Panc1 (cell line): ENCODE measurements at regions not wholly inside any gene's neighbourhood (a gene's known extent, or its start where the extent isn't known, plus 50 kb on each side); places are given as distances from the start of the nearest gene placed in this dataset.
A peak's percentile ranks its signal among the peaks of the same experiment; 100 is the strongest.

Experiments
- REST ChIP-seq, 2 experiments: IDR thresholded peaks; 2 replicates each; pipeline ENCODE4 v1.6.1; 2011 to 2012; ENCODE audit warnings: low read depth in 2 of 2, control low read depth in 1 of 2, low read length in 1 of 2, mild to moderate bottlenecking in 1 of 2, moderate library complexity in 1 of 2; ENCODE audit not compliant: insufficient read depth in 1 of 2
- TCF7L2 ChIP-seq: IDR thresholded peaks from 2 replicates; pipeline ENCODE4 v1.6.1; 2011; ENCODE audit warnings: mild to moderate bottlenecking, low read depth, low read length, inconsistent platforms
- TF ChIP-seq, protein P1 (sequence below): fragments of 450-650 bp; IDR thresholded peaks from 2 replicates; pipeline ENCODE4 v1.5.1; 2017; ENCODE audit warnings: mild to moderate bottlenecking

DNA sequence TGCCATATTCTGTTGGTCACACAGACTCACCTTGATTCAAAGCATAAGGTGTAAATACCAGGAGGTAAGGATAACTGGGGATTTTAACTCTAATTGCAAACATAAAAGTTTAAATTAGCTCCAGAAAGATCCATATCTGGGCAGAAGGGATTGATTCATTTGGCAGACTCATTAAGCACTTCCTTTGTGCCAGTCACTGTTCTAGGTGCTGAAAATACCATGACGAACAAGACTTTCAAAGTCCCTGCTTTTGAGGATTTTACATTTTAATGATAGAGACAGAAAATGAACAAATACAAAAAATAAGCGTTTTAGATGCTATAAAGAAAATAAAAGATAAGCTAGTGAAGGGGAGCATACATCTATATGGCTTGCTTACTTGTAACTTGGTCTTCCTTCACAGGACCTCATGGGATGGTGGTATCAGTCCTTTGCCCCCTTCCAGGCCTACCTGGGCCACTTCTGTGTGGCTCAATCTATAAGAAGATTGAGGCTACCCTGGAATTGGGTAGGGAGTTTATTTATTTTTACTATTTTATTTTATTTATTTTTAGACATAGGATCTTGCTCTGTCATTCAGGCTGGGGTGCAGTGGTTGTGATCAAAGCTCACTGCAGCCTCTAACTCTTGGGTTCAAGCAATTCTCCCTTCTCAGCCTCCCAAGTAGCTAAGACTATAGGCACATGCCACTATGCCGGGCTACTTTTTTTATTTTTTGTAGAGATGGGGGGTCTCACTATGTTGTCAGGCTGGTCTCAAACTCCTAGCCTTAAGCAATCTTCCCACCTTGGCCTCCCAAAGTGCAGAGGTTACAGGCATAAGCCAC, 212.8 kb downstream of the MYCN start:
- TF ChIP-seq, protein P1, sequence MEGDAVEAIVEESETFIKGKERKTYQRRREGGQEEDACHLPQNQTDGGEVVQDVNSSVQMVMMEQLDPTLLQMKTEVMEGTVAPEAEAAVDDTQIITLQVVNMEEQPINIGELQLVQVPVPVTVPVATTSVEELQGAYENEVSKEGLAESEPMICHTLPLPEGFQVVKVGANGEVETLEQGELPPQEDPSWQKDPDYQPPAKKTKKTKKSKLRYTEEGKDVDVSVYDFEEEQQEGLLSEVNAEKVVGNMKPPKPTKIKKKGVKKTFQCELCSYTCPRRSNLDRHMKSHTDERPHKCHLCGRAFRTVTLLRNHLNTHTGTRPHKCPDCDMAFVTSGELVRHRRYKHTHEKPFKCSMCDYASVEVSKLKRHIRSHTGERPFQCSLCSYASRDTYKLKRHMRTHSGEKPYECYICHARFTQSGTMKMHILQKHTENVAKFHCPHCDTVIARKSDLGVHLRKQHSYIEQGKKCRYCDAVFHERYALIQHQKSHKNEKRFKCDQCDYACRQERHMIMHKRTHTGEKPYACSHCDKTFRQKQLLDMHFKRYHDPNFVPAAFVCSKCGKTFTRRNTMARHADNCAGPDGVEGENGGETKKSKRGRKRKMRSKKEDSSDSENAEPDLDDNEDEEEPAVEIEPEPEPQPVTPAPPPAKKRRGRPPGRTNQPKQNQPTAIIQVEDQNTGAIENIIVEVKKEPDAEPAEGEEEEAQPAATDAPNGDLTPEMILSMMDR = no peak
- no peak for TF ChIP-seq TCF7L2
- TF ChIP-seq REST (IDR thresholded peaks at IDR 0.05; ENCODE audit: insufficient read depth in 1 of 2, low read depth in 2 of 2, low read length in 1 of 2) = peak in 1 of 2 experiments; percentile 20; a peak in 1 of 4 replicates
